RPMI7951 (cell line): ENCODE measurements at regions not wholly inside any gene's neighbourhood (a gene's known extent, or its start where the extent isn't known, plus 50 kb on each side); places are given as distances from the start of the nearest gene placed in this dataset.
"Not testable (repeated sequence)": the region's sequence is repeated elsewhere in the genome, so short reads cannot be mapped to it uniquely, and the experiment has no call there.

Experiments
- DNase-seq: peaks from one replicate; pipeline ENCODE4 v3.0.0-alpha.2; 2012; ENCODE audit warnings: low read depth

DNA sequence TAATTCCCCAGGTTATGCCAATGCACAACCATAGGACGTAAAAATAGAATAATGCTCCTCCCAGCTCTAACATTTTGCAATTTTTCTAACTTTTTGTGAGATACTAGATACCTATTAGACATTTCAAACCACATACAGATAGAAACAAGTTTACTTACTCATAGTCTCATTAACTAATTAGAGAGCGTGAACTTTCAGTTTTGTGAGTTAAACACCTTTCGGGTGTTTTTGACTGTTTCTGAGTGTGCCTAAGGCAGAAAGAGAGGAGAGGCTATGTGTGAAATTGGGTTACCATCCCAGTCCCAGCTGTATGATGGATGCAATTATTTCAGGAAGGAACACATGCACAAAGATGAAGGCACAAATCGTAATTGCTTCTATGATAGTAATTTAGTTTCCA is 300.4 kb upstream of the POU1F1 start:
- no peak for DNase-seq

DNA sequence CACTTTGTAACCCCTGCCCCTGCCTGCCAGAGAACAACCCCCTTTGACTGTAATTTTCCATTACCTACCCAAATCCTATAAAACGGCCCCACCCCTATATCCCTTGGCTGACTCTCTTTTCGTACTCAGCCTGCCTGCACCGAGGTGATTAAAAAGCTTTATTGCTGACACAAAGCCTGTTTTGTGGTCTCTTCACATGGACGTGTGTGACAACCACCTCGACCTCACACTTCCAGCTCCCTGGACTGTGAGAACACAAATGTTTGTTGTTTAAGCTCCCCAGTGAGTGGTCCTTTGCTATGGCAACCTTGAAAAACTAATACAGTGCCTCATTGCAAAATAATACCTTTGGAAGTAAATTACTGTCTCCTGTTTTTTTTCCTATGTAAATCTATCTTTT is 299.2 kb upstream of the POU1F1 start:
- no peak for DNase-seq

DNA sequence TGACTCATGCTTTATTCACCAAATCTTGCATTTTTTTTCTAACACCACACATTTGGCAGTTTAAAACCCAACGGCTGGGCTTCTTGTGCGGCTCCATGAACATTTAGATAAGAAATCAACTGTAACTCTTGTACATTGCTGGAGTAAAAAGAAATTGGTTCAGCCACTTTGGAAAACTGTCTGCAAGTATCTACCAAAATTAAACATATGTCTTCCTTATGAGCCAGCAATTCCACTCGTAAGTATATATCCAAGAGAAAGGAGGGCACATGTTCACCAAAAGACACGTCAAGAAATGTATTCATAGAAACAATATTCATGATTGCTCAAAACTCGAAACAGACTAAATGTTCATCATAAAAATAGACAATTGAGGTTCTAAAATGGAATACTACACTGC is 291.9 kb upstream of the POU1F1 start:
- no peak for DNase-seq

DNA sequence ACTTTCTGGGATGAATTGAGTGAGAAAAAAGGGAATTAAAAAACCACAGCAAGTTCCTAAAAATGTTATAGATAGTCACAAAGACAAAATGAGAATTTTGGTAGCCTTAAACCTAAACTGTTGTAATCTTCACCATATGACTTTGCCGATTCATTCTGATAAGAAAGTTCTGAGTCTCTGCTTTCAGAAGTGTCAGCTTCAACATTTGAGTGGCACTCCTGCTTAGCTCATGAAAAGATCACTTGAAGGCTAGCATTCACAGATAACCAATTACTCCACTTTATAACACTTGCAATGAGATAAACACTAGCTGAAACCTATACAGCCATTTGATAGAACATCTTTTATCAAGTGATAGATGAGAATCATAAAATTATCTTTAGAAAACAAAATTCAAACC is 288.1 kb upstream of the POU1F1 start:
- no peak for DNase-seq

DNA sequence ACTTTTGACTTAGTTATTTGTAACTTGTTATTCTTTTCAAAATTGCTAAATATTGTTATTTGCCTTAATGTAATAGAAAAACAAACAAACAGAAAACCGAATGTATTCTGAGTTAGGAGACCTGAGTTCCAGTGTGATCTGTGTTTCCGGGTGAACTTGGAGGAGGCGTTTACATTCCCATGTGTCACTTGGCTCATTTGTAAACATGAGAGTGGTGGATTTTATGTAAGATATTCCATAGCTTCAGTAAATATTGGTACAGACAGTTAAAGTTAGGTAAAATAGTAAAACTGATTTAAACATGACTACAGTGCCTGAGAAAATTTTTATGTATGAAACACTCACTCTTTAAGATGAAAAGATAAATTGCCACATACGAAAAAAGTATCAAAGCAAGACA is 287.3 kb upstream of the POU1F1 start:
- no peak for DNase-seq

DNA sequence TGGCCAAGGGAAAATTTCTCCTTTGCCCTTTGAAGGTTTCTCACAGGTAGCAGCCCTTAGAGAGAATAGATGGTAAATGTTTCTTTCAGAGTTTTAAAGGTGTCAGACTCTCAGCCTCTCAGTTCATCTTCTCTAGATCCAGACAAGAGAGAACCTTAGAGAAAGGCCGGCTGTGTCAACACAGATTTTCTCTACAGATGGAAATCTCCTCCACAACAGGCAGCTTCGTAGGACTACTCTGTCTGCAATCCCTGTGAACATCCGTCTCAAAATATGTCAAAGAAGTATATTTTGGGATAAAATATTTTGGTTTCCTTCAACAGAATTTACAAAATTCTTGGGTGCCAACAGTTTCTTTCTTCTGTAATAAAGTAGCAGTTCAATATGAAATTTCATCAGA is 282.1 kb upstream of the POU1F1 start:
- no peak for DNase-seq

DNA sequence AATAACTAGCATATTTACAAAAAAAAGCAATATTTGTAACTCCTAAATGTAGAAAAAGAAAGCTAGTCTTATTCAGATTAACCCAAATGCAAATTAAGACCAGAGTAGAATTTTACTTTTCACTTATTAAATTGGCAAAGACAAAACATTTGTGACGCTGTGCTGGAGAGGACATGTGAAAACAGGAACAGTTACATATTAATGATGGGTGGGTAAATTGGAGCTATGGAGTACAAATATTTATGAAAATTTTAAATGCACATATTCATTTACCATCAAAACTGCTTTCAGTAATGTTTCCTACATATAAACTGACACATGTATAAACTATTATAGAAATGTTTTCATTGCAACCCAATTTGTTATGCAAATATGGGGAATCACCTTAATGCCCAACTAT is 278.9 kb upstream of the POU1F1 start:
- no peak for DNase-seq

DNA sequence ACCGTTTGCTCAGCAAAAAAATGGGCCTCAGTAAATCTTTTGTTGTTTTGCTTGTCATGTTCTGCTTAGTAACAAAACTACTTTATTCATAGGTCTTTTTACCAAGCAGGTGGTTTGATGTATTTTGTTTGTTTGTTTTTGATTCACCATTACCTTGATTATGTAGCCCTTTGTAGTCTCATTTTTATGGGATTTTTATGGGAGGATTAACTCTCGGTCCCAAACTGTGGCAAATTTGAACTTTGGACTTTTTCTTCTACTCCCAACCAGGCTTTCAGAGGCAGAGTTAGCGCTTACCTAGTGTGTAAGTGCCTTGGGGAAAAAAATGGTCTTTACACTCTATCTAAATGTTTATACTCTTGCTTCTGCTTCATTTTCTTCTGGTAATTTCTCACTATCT is 276.7 kb upstream of the POU1F1 start:
- no peak for DNase-seq

DNA sequence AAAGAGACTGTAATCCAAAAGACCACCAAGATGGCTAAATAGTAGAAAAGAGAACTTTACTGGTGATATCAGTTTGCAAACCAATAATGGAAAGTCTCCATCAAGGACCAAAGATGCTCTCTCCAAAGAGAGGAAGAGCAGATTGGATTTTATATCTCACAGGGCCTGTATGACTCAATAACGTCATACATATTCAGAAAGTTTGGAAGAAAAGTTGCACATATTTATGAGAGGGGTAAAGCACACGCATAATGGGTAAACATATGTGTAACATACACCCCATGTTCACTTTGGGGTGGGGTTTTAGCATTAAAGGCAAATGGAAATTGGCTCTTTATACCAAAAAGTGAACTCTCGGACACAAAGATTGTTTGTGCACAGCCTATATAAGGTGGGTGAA is 274.5 kb upstream of the POU1F1 start:
- no peak for DNase-seq

DNA sequence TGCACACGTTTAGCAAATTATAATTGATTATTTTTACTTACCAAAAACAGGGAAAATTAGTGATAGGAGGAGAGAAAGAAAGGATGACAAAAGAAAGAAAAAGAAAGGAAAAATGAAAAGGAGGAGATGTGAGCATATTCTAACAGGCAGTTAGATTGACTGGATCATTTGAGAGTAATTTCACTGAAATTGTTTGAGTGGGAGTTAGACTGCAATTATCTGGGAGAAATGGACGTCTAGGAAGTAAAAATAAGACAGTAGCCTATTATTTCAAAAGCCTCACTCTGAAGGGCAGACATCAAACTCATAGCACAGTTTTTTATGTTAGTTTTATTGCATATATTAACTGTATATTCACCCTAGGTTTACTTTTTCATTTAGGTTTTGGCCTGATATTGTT is 272.8 kb upstream of the POU1F1 start:
- no peak for DNase-seq

DNA sequence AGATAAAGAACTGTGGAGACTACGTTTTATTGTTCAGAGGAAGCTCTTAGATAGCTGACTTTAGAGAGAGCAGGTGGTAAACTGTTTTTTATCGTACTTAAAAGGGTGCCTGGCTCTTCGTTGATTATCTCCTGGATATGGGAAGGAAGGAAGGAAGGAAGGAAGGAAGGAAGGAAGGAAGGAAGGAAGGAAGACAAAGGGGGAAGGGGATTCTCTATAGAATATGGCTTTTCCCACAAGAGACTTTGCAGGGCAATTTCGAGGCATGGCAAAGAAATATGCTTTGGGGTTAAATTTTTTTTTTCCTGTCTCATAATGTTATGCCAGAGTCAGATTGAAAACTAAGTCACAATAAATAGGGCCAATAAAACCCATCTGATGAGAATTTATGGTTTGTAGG is 271.9 kb upstream of the POU1F1 start:
- DNase-seq: no peak

DNA sequence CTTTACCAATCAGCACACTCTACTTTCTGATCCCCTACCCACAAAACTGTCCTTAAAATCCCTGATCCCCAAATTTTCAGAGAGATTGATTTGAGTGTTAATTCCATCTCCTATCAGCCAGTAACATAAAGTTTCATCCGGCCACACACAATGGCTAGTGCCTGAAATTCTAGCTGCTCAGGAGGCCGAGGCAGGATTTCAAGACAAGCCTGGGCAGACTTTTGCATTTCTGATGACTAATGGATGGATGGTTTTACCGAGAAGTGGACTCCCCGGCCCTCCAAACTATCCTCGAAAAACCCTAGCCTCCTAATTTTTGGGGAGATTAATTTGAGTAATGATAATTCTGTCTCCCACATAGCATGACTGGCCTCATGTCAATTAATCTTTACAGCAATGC is 269.8 kb upstream of the POU1F1 start:
- DNase-seq: no peak

DNA sequence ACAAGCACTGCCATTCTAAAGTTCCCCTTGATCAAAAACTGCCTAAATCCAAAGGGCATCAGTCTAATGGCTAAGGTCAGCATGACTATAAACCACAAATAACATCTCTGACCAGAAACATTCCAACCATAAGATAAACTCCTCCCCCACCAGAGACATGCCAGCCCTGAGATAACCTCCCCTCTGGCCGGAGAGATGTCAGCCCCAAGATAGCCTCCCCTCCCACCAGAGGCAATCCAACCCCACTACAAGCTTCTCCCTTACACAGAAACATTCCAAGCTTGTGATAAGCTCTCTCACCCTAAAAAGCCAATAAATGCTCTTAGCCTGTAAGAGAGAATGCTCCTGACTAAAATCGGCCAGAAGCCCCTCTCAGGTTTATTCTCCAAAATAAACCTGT is 267.0 kb upstream of the POU1F1 start:
- not testable (repeated sequence) for DNase-seq

DNA sequence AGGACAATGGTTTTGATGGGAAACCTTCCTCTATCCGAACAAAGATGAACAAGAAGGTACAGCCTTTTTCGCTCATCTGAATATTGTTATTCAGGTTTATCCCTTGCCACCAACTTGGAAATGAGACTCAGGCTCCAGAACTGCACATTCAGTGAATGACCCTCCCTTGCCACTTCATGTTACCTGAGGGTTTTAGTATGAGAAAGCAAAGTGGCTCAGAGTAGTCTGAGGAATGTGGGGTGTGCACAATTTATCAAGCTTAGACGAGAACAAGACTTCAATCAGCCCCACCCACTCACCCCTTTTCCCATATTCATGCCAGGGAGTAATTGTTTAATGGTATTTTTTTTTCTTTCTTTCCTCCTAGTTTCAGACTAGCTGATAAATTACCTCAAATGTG is 265.3 kb upstream of the POU1F1 start:
- no peak for DNase-seq

DNA sequence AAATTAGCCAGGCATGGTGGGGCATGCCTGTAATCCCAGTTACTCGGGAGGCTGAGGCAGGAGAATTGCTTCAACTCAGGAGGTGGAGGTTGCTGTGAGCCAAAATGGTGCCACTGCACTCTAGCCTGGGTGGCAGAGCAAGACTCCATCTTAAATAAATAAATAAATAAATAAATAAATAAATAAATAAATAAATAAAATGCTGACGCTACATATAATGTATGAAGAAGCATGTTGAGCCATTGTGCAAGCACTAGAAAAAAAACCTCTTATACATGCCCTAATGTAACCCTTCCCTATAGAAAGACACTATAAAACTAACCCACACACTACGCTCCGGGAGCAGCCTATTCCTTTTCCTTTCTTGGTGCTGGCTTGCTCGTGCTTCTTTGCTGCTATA is 262.3 kb upstream of the POU1F1 start:
- DNase-seq: not testable (repeated sequence)

DNA sequence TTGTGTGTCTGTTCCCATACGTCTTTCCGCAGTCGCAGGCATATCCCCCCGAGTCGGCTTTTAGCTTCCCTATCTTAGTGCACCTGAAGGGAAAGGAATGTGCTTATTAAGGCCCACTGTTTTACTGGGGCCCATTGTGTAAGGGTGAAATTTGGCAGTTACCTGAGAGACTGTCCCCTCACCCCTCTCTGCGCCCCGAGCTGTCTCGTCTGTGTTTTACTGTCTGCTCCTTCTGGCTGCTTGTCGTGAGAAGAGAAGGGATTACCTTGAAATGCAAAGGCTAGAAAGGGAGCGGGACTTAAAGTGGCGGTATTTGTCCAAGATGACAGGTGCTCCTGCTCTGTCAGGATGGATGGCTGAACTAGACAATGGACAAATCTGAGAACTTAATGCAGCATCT is 233.0 kb upstream of the POU1F1 start:
- no peak for DNase-seq

DNA sequence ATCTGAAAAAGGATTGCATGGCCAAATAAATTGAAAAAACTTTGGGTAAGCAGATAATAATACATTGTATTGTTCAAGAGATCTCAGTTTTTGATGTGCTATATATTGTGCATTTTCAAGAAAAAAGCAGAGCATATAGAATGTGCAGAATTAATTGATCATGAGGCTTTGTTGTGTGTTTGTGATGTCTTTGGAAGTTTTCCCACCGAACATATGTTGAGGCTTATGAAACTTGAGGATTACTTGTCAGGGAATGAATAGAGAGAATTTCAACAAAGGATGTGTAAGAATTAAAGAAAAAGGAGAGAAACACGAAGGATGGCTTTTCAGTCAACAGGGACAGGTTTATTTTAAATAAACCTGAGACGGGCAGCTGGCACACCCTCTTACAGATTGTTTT is 232.5 kb upstream of the POU1F1 start:
- no peak for DNase-seq

DNA sequence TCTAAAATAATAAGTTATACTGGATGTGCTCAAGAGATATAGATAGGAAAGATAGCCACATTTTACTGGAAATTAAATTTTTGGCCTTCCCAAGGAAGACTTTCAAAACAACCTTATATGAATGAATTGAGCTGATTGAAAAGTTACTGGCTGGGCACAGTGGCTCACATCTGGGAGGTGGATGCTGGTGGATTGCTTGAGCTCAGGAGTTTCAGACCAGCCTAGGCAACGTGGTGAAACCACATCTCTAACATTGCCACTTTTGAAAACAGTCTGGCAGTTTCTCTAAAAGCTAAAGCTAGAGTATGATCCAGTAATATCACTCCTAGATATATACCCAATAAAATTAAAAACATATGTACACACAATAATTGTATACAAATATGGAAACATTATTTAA is 231.4 kb upstream of the POU1F1 start:
- no peak for DNase-seq

DNA sequence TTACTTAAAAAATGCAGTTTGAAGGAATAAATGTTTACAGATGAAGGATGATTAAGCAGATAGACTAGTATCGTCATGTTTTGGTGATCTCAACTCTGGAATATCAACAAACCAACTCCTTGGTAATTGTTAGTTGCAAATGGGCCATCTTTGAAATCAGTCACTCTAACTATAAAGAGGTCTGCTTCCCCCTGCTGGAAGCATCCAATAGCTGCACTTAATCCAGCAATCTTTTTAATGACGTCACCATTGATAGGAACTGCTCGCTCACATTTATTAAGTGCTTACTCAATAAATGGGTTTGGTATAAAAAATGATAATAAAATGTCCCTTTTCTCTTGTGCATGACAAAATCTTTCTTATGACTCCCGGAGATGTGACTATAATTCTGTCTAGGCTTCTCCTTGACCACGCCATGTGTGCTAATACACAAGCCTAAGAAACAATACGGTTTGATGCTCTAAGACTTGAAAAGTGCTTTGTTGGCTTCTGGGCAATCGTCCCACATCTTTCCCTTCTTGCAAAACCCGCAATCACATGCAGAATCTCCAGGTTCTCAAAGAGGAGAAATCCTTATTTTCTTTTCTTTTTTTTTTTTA is 227.6 kb upstream of the POU1F1 start:
- peak; percentile 67 for DNase-seq

DNA sequence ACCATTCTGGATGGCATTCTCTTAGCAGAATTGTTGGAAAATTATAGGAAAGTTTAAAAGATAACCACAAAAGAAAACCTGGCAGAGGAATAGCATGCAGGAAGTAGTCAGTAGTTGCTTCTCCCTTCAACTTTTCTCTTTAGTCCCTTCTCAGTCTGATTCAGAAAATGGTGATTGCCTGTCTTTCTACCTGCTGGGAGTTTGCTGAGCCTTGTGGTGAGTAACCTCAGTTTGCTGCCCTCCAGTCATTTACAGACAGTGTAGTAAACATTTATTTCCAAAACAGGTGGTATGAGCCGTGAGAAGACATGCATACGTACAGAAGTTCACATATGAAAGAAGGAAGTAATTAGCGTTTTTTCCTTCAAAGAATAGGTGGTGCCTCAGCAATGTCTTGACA is 224.7 kb upstream of the POU1F1 start:
- DNase-seq: no peak

DNA sequence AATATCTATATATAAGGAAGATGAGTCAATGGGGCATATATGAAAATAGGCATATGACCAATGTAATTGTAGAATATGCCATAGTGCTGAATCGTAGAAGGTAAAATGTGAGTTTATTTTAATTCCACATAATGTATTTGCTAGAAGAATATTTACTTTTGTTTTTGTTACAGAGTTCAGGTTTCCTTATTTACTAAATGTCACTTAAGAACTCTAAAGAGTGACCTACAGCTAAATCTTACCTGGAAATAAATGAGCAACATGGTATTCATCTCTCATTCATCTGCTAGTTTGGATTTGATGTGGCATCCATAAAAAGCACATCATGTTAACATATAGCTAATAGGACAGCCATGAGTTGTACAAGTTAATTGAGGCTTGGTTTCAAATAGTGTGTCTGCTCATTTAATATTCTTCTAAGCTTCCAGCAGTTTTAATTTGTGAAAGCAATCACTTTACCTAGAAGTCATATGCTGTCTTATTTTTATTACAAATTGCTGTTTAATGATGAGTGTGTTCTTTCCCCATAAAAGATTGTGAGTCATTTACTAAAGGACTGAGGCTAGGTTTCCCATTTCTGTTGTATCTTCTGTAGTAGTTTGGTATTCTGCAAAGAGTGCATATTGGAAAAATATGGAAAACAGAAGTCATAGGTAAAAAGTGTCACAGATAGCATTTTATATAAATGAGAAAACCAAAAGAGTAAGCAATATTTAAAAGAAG is 222.1 kb upstream of the POU1F1 start:
- DNase-seq: no peak

DNA sequence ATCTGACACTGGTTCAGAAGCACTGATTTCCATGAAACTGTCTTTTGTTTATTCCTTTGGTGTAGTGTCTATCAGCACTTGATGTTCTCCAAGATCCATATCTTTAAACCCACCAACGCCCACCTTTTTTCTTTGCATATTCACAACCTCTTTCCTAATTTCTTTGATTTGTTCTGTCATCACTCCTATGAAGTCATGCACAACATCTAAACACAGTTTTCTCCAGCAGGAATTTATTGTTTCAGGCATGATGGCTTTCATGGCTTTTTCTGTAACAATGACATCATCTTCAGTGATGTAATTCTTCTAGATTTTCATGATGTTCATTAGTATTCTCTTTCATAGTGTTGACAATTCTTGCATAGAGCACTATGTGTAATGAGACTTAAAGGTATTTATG is 219.6 kb upstream of the POU1F1 start:
- DNase-seq: no peak

DNA sequence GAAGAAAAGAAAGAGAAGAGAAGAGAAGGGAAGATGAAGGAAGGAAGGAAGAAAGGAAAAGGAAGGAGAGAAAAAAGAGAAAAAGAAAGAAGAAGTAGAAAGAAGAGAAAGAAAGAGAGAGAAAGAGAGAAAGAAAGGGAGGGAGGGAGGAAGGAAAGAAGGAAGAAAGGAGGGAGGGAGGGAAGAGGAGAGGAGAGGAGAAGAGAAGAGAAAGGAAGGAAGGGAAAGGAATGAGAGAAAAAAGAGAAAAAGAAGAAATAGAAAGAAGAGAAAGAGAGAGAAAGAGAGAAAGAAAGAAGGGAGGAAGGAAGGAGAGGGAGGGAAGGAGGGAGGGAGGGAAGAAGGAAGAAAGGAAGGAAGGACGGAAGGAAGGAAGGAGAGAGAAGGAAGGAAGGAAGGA is 217.9 kb upstream of the POU1F1 start:
- no peak for DNase-seq

DNA sequence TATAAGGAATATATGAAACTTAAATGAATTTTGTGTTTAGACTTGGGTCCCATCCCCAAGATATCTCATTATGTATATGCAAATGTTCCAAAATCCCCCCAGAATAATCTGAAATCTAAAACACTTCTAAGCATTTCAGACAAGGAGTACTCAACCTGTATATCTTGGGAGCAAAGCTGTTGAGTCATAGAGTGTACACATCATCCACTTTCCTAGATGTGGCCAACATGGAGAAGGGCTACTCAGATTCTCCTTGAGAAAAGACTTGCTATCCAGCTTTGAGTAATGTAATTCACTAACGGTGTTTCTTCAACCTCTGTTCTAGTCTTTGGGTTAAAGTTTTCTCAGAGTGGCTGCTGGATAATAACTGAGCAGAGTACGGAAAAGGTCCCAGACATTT is 215.5 kb upstream of the POU1F1 start:
- no peak for DNase-seq
